T-cell (primary cell): ENCODE measurements at regions not wholly inside any gene's neighbourhood (a gene's known extent, or its start where the extent isn't known, plus 50 kb on each side); places are given as distances from the start of the nearest gene placed in this dataset.

Experiments used
- ATAC-seq, 4 experiments: fragments of 200-7000 bp in 3 of 4; fragments of 150-1000 bp in 1 of 4; cut with Tn5 transposase; replicated peaks in 1 of 4; 1 replicate in 3 of 4; 2 replicates in 1 of 4; pipeline ENCODE4 v1.10.0; 2021; ENCODE audit warnings: moderate library complexity in 3 of 4, mild to moderate bottlenecking in 2 of 4, moderate number of reproducible peaks in 1 of 4
- CTCF ChIA-PET, 2 donors: fragments of 300-600 bp; sonication (Branson Sonifier 250); formaldehyde crosslinking; loops; one replicate each; lab custom pipeline; 2022; ENCODE audit warnings: antibody characterized with exemption in 2 of 2; lab: Charles Lee
- POLR2A ChIA-PET, 2 donors: fragments of 300-600 bp; sonication (Branson Sonifier 250); formaldehyde crosslinking; loops; one replicate each; lab custom pipeline; 2022; ENCODE audit warnings: antibody characterized with exemption in 2 of 2; lab: Charles Lee
- DNase-seq, 35 experiments: peaks; one replicate each; pipeline versions ENCODE4 v3.0.0 to v3.0.0-alpha.2; 2013 to 2023
- H3K27ac ChIP-seq: one replicate; pipeline ENCODE4 v1.5.1; 2013; ENCODE audit warnings: low read length
- H3K27me3 ChIP-seq, 2 experiments: replicated peaks in 1 of 2; 1 replicate in 1 of 2; 2 replicates in 1 of 2; pipeline versions ENCODE4 v1.6.1 to v1.7.0; 2013; ENCODE audit warnings: low read length in 1 of 2, mixed read lengths in 1 of 2; ENCODE audit not compliant: control insufficient read depth in 2 of 2, insufficient read depth in 2 of 2; ENCODE audit errors: extremely low read depth in 1 of 2
- H3K36me3 ChIP-seq, 2 donors: 1 replicate in 1 of 2; 2 replicates in 1 of 2; pipeline versions ENCODE4 v1.6.1 to v1.7.0; 2013; ENCODE audit warnings: low read length in 1 of 2; ENCODE audit not compliant: control insufficient read depth in 2 of 2, insufficient read depth in 1 of 2; ENCODE audit errors: extremely low read depth in 1 of 2
- H3K4me1 ChIP-seq, 2 experiments: 1 replicate in 1 of 2; 2 replicates in 1 of 2; pipeline versions ENCODE4 v1.6.1 to v1.7.0; 2013; ENCODE audit warnings: low read length in 2 of 2, mixed read lengths in 1 of 2; ENCODE audit not compliant: insufficient read depth in 2 of 2, control insufficient read depth in 1 of 2; ENCODE audit errors: extremely low read depth in 1 of 2
- H3K4me3 ChIP-seq, 2 donors: 1 replicate in 1 of 2; 2 replicates in 1 of 2; pipeline versions ENCODE4 v1.5.1 to v1.7.0; 2013; ENCODE audit warnings: mild to moderate bottlenecking in 2 of 2, low read length in 1 of 2, moderate library complexity in 1 of 2; ENCODE audit not compliant: control insufficient read depth in 1 of 2; ENCODE audit errors: extremely low read depth in 1 of 2
- H3K9me3 ChIP-seq: 2 replicates; pipeline ENCODE4 v1.7.0; 2013
- H3K27ac Mint-ChIP-seq, 2 donors: one replicate each; pipeline ENCODE4 v1.8.0; 2020 to 2021; ENCODE audit warnings: mild to moderate bottlenecking in 2 of 2, mixed read lengths in 2 of 2
- H3K27me3 Mint-ChIP-seq, 2 donors: one replicate each; pipeline ENCODE4 v1.8.0; 2021 to 2022; ENCODE audit warnings: mixed read lengths in 2 of 2
- H3K36me3 Mint-ChIP-seq: one replicate; pipeline ENCODE4 v1.8.0; 2021; ENCODE audit warnings: mixed read lengths
- H3K4me1 Mint-ChIP-seq, 3 donors: one replicate each; pipeline ENCODE4 v1.8.0; 2020 to 2022; ENCODE audit warnings: mixed read lengths in 3 of 3, mild to moderate bottlenecking in 1 of 3
- H3K4me3 Mint-ChIP-seq, 3 donors: one replicate each; pipeline ENCODE4 v1.8.0; 2020 to 2022; ENCODE audit warnings: mild to moderate bottlenecking in 3 of 3, mixed read lengths in 3 of 3, moderate library complexity in 3 of 3
- H3K9me3 Mint-ChIP-seq, 3 donors: one replicate each; pipeline ENCODE4 v1.8.0; 2020 to 2022; ENCODE audit warnings: mixed read lengths in 3 of 3
- WGBS: methylation state at CpG from one replicate; pipeline ENCODE4 v1.1.5; 2013; ENCODE audit warnings: missing lambda C conversion rate; ENCODE audit not compliant: insufficient coverage; 5-methylcytosine and 5-hydroxymethylcytosine counted together

DNA sequence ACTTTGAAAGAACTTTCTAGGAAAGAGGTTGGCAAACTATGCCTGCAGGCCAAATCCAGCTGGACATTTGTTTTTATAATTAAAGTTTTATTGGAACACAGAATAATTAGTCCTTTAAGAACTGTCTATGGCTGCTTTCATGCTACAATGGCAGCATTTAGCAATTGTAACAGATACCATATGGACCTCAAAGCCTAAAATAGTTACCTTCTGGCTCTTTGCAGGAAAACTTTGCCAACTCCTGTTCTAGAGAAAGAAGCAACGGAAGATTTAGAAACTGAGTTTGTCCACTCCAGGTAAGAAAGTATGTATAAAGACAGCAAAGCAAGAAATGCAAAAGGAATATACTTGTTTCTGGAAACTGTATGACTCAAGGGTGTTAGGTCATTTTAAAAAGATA lies 281.7 kb upstream of the TRPM3 start:
- no peak for ATAC-seq
- no peak overlapping the region for H3K27ac Mint-ChIP-seq
- peaks cover 0 to 5% of the 10 kb centered on the region in 2 experiments for H3K27me3 ChIP-seq
- peaks cover 0 to 4% (median 3%) of the 10 kb centered on the region in 3 donors for H3K9me3 Mint-ChIP-seq
- WGBS = no CpG with 5 or more reads among the region's 1 CpG
- no peaks in the 10 kb centered on the region for H3K36me3 Mint-ChIP-seq
- ChIA-PET POLR2A (no interaction called here), CTCF (no interaction called here)
- no peaks in the 10 kb centered on the region for H3K4me1 ChIP-seq
- H3K36me3 ChIP-seq = no peaks in the 10 kb centered on the region
- no peaks in the 10 kb centered on the region for H3K4me1 Mint-ChIP-seq
- H3K4me3 ChIP-seq = no peak overlapping the region
- no peaks in the 10 kb centered on the region for H3K9me3 ChIP-seq
- DNase-seq = no peak
- H3K27me3 Mint-ChIP-seq = peaks cover 9 to 10% of the 10 kb centered on the region in 2 donors
- H3K27ac ChIP-seq = no peak overlapping the region
- H3K4me3 Mint-ChIP-seq = no peak overlapping the region

GRCh38 chr9:71393005-71393404 lies 271.6 kb upstream of the TRPM3 start:
- H3K4me3 ChIP-seq = no peak overlapping the region
- POLR2A ChIA-PET = no interaction called here
- no peaks in the 10 kb centered on the region for H3K9me3 Mint-ChIP-seq
- whole genome bisulfite sequencing = 74% methylated on average over 2 of the region's 3 CpGs
- H3K27me3 ChIP-seq = no peaks in the 10 kb centered on the region
- CTCF ChIA-PET = no interaction called here
- no peaks in the 10 kb centered on the region for H3K36me3 Mint-ChIP-seq
- H3K4me1 ChIP-seq = no peaks in the 10 kb centered on the region
- no peak overlapping the region for H3K27ac Mint-ChIP-seq
- no peak for DNase-seq
- peaks cover 6 to 8% of the 10 kb centered on the region in 2 donors for H3K27me3 Mint-ChIP-seq
- H3K27ac ChIP-seq = no peak overlapping the region
- H3K4me3 Mint-ChIP-seq = no peak overlapping the region
- H3K4me1 Mint-ChIP-seq = no peaks in the 10 kb centered on the region
- no peaks in the 10 kb centered on the region for H3K36me3 ChIP-seq
- ATAC-seq = no peak
- H3K9me3 ChIP-seq = no peaks in the 10 kb centered on the region

DNA sequence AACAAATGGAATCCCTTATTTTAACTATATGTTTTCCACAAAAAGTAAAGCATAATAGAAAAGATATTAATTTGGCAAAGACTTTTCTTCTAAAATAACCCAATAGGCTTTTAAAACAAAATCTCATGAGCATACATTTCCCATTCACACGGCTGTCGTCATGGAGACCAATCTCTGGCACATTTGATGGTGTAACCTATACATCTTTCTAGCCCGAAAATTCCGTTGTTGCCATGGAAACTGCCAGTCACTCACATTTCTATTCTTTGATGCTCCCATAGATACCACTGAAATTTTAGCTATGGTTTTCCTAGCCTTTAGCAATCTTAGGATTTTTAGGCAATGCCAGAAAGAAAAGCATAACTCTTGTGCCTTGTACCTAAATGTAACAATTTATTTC lies 262.9 kb upstream of the TRPM3 start:
- no peak for ATAC-seq
- Mint-ChIP-seq H3K36me3 (no peaks in the 10 kb centered on the region), H3K27me3 (peaks cover 2 to 15% of the 10 kb centered on the region in 2 donors), H3K4me1 (no peaks in the 10 kb centered on the region), H3K4me3 (no peak overlapping the region), H3K27ac (no peak overlapping the region), H3K9me3 (no peaks in the 10 kb centered on the region)
- WGBS = 67% methylated on average over 4 of the region's 4 CpGs
- no peak overlapping the region for H3K27ac ChIP-seq
- H3K4me3 ChIP-seq = no peak overlapping the region
- no peaks in the 10 kb centered on the region for H3K9me3 ChIP-seq
- no peaks in the 10 kb centered on the region for H3K27me3 ChIP-seq
- H3K36me3 ChIP-seq = no peaks in the 10 kb centered on the region
- no peak for DNase-seq
- H3K4me1 ChIP-seq = no peaks in the 10 kb centered on the region
- CTCF ChIA-PET = no interaction called here
- POLR2A ChIA-PET = no interaction called here

DNA sequence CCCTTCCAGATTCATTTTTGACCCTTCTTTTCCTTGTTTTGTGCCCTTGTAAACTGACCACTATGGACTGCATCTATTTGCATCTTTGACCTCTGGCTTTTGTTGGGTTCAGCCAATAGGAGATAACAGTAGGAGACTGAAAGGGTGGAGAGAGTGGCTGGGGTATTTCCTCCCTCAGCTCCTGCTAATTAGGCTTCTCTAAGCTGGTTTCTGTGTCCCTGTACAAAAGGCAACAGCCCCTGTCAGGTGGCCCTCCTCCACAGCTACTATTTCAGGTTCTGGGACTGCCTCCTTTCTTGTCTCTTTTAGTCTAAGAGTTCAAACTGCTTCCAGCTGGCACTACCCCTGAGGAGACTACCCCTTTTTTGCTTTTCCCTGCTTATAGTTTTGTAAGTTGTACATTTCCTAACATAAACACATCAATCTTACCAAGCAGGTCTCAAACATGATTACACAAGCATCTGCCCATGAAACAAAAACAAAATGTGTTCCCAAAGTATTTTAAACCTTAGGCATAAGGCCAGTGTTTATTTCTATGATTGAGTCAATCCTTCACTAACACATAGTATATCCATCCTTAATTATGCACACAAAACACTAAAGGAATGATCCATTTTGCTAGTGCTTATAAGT lies 262.0 kb upstream of the TRPM3 start:
- H3K9me3 Mint-ChIP-seq = no peaks in the 10 kb centered on the region
- no peaks in the 10 kb centered on the region for H3K27me3 ChIP-seq
- no peaks in the 10 kb centered on the region for H3K9me3 ChIP-seq
- H3K4me3 Mint-ChIP-seq = no peak overlapping the region
- no peak overlapping the region for H3K27ac ChIP-seq
- no peaks in the 10 kb centered on the region for H3K4me1 Mint-ChIP-seq
- ATAC-seq (no peak), DNase-seq (no peak)
- CTCF ChIA-PET = no interaction called here
- H3K27ac Mint-ChIP-seq = no peak overlapping the region
- H3K4me1 ChIP-seq = no peaks in the 10 kb centered on the region
- H3K27me3 Mint-ChIP-seq = peaks cover 2 to 15% of the 10 kb centered on the region in 2 donors
- no peaks in the 10 kb centered on the region for H3K36me3 Mint-ChIP-seq
- POLR2A ChIA-PET = no interaction called here
- H3K4me3 ChIP-seq = no peak overlapping the region
- no peaks in the 10 kb centered on the region for H3K36me3 ChIP-seq

DNA sequence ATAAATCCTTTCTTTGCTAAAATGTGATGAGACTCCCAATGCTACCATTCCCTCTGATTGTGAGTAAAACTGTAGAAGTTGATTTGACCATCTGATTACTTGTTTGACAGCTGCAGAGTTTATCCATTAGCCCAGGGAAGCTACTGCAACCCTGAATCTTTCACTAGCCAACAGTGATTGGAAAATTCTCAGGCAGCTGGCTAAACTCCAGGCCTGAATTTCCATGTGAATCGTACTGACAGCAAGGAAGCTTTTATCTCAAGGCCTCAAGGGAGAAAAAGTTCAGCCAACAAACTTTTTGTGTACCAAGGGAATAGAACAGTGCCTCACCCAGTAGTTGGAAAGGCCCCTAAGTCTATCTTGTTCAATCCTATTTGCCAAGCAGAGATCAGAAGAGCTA lies 246.7 kb upstream of the TRPM3 start:
- ATAC-seq (no peak), DNase-seq (no peak)
- Mint-ChIP-seq H3K4me1 (no peaks in the 10 kb centered on the region), H3K27me3 (peaks cover 5 to 9% of the 10 kb centered on the region in 2 donors), H3K36me3 (no peaks in the 10 kb centered on the region), H3K9me3 (peaks cover 0 to 4% (median 0%) of the 10 kb centered on the region in 3 donors), H3K4me3 (no peak overlapping the region), H3K27ac (no peak overlapping the region)
- Histone ChIP-seq H3K27me3 (peaks cover 0 to 2% of the 10 kb centered on the region in 2 experiments), H3K9me3 (no peaks in the 10 kb centered on the region), H3K36me3 (no peaks in the 10 kb centered on the region), H3K27ac (no peak overlapping the region), H3K4me1 (no peaks in the 10 kb centered on the region), H3K4me3 (no peak overlapping the region)
- POLR2A ChIA-PET = no interaction called here
- CTCF ChIA-PET = no interaction called here
- 13% methylated on average over 1 of the region's 1 CpG for WGBS

GRCh38 chr9:71364186-71364955 lies 242.9 kb upstream of the TRPM3 start:
- ATAC-seq (no peak), DNase-seq (no peak)
- no CpG with 5 or more reads among the region's 2 CpGs for WGBS
- H3K36me3 ChIP-seq = no peaks in the 10 kb centered on the region
- peaks cover 0 to 7% of the 10 kb centered on the region in 2 donors for H3K27me3 Mint-ChIP-seq
- H3K4me1 Mint-ChIP-seq = no peaks in the 10 kb centered on the region
- no peak overlapping the region for H3K27ac ChIP-seq
- CTCF ChIA-PET = interaction anchor here in 1 of 2 donors (0.6 kb wide), 1 partner anchor 36 kb away, joined by 3 read pairs; no protein-coding TSS in a partner anchor
- H3K9me3 Mint-ChIP-seq = no peaks in the 10 kb centered on the region
- POLR2A ChIA-PET = no interaction called here
- H3K27me3 ChIP-seq = peaks cover 0 to 2% of the 10 kb centered on the region in 2 experiments
- H3K4me3 Mint-ChIP-seq = no peak overlapping the region
- H3K9me3 ChIP-seq = no peaks in the 10 kb centered on the region
- H3K27ac Mint-ChIP-seq = no peak overlapping the region
- H3K4me1 ChIP-seq = no peaks in the 10 kb centered on the region
- H3K36me3 Mint-ChIP-seq = no peaks in the 10 kb centered on the region
- no peak overlapping the region for H3K4me3 ChIP-seq
